HG02852 (cell line): ENCODE measurements at regions not wholly inside any gene's neighbourhood (a gene's known extent, or its start where the extent isn't known, plus 50 kb on each side); places are given as distances from the start of the nearest gene placed in this dataset.
A peak's percentile ranks its signal among the peaks of the same experiment; 100 is the strongest.

ENCODE experiments used
- ATAC-seq: cut with Tn5 transposase; IDR thresholded peaks from one replicate; pipeline ENCODE4 v1.9.1; 2021; ENCODE audit warnings: mild to moderate bottlenecking, moderate library complexity; ENCODE audit not compliant: unreplicated experiment

GRCh38 chr4:58561170-58561569 lies 1451.0 kb upstream of the IGFBP7 start:
- ATAC-seq, result no peak

GRCh38 chr4:58560736-58561135 lies 1450.6 kb upstream of the IGFBP7 start:
- no peak for ATAC-seq

- no peak for ATAC-seq
Observed at GRCh38 chr4:58553679-58554078, 1443.5 kb upstream of the IGFBP7 start.

GRCh38 chr4:58553031-58553430 lies 1442.8 kb upstream of the IGFBP7 start:
- ATAC-seq, result no peak

GRCh38 chr4:58551676-58552075 lies 1441.5 kb upstream of the IGFBP7 start:
- no peak for ATAC-seq

GRCh38 chr4:58543465-58543864 lies 1433.3 kb upstream of the IGFBP7 start:
- ATAC-seq, result no peak

GRCh38 chr4:58541926-58542325 lies 1431.7 kb upstream of the IGFBP7 start:
- no peak for ATAC-seq

GRCh38 chr4:58522765-58523382 lies 1412.7 kb upstream of the IGFBP7 start:
- ATAC-seq, result no peak

GRCh38 chr4:58515226-58515625 lies 1405.0 kb upstream of the IGFBP7 start:
- ATAC-seq, result no peak

GRCh38 chr4:58514299-58514698 lies 1404.1 kb upstream of the IGFBP7 start:
- ATAC-seq, result no peak

GRCh38 chr4:58510652-58511051 lies 1400.5 kb upstream of the IGFBP7 start:
- no peak for ATAC-seq

GRCh38 chr4:58507079-58507478 lies 1396.9 kb upstream of the IGFBP7 start:
- ATAC-seq, result no peak

GRCh38 chr4:58502839-58503238 lies 1392.7 kb upstream of the IGFBP7 start:
- no peak for ATAC-seq

- no peak for ATAC-seq
Observed at GRCh38 chr4:58499182-58499581, 1389.0 kb upstream of the IGFBP7 start.

- no peak for ATAC-seq
Observed at GRCh38 chr4:58491620-58492019, 1381.4 kb upstream of the IGFBP7 start.

- no peak for ATAC-seq
Observed at GRCh38 chr4:58477950-58478349, 1367.8 kb upstream of the IGFBP7 start.

- no peak for ATAC-seq
Observed at GRCh38 chr4:58477513-58477912, 1367.3 kb upstream of the IGFBP7 start.

GRCh38 chr4:58475097-58475496 lies 1364.9 kb upstream of the IGFBP7 start:
- ATAC-seq, result no peak

- ATAC-seq, result no peak
Observed at GRCh38 chr4:58465031-58465430, 1354.8 kb upstream of the IGFBP7 start.

- no peak for ATAC-seq
Observed at GRCh38 chr4:58456727-58457384, 1346.7 kb upstream of the IGFBP7 start.

- ATAC-seq, result peak; percentile 48
Observed at GRCh38 chr4:58453956-58454355, 1343.8 kb upstream of the IGFBP7 start.

- no peak for ATAC-seq
Observed at GRCh38 chr4:58451707-58452106, 1341.5 kb upstream of the IGFBP7 start.

GRCh38 chr4:58435871-58436270 lies 1325.7 kb upstream of the IGFBP7 start:
- ATAC-seq, result no peak
